H9 (cell line): ENCODE measurements at regions not wholly inside any gene's neighbourhood (a gene's known extent, or its start where the extent isn't known, plus 50 kb on each side); places are given as distances from the start of the nearest gene placed in this dataset.

ENCODE experiments used
- DNase-seq: peaks from one replicate; pipeline ENCODE4 v3.0.0-alpha.2; 2017
- H2AFZ ChIP-seq: one replicate; pipeline ENCODE4 v1.6.1; 2013; ENCODE audit warnings: mild to moderate bottlenecking, low read length, control low read depth, moderate library complexity
- H2AK5ac ChIP-seq: 2 replicates; pipeline ENCODE4 v1.6.1; 2013; ENCODE audit warnings: low read length, control low read depth, mixed read lengths; ENCODE audit not compliant: insufficient read length
- H2BK120ac ChIP-seq: one replicate; pipeline ENCODE4 v1.6.1; 2013; ENCODE audit warnings: low read depth, mild to moderate bottlenecking, low read length, control low read depth, inconsistent platforms; ENCODE audit not compliant: poor library complexity, severe bottlenecking
- H2BK12ac ChIP-seq: 2 replicates; pipeline ENCODE4 v1.6.1; 2013; ENCODE audit warnings: low read length, control low read depth, mixed read lengths, low read depth; ENCODE audit not compliant: insufficient read length
- H2BK15ac ChIP-seq: 2 replicates; pipeline ENCODE4 v1.6.1; 2013; ENCODE audit warnings: low read depth, low read length, control low read depth
- H2BK20ac ChIP-seq: one replicate; pipeline ENCODE4 v1.6.1; 2013; ENCODE audit warnings: low read depth, mild to moderate bottlenecking, low read length, control low read depth, inconsistent platforms; ENCODE audit not compliant: poor library complexity, severe bottlenecking
- H2BK5ac ChIP-seq: 2 replicates; pipeline ENCODE4 v1.6.1; 2013; ENCODE audit warnings: low read length, control low read depth, mixed read lengths; ENCODE audit not compliant: insufficient read length
- H3K14ac ChIP-seq: 2 replicates; pipeline ENCODE4 v1.6.1; 2013; ENCODE audit warnings: low read length, control low read depth; ENCODE audit not compliant: insufficient read depth
- H3K18ac ChIP-seq: 2 replicates; pipeline ENCODE4 v1.6.1; 2013; ENCODE audit warnings: low read depth, mild to moderate bottlenecking, mixed read lengths, low read length, control low read depth; ENCODE audit not compliant: insufficient read length
- H3K23ac ChIP-seq: 2 replicates; pipeline ENCODE4 v1.6.1; 2013; ENCODE audit warnings: low read length, control low read depth, mixed read lengths, low read depth; ENCODE audit not compliant: insufficient read length
- H3K23me2 ChIP-seq: 2 replicates; pipeline ENCODE4 v1.6.1; 2013; ENCODE audit warnings: low read depth, mild to moderate bottlenecking, mixed read lengths, low read length, control low read depth; ENCODE audit not compliant: insufficient read length, poor library complexity, severe bottlenecking
- H3K27ac ChIP-seq: 2 replicates; pipeline ENCODE4 v1.5.1; 2013; ENCODE audit warnings: low read length, control low read depth, mixed read lengths, low read depth; ENCODE audit not compliant: insufficient read length
- H3K27me3 ChIP-seq: 2 replicates; pipeline ENCODE4 v1.6.1; 2013; ENCODE audit warnings: low read length, control low read depth, inconsistent platforms; ENCODE audit not compliant: insufficient read depth
- H3K4ac ChIP-seq: 2 replicates; pipeline ENCODE4 v1.6.1; 2013; ENCODE audit warnings: low read depth, mild to moderate bottlenecking, control low read depth, inconsistent platforms, low read length, moderate library complexity
- H3K4me1 ChIP-seq: 2 replicates; pipeline ENCODE4 v1.6.1; 2013; ENCODE audit warnings: low read length, control low read depth, inconsistent platforms; ENCODE audit not compliant: insufficient read depth
- H3K4me2 ChIP-seq: 2 replicates; pipeline ENCODE4 v1.6.1; 2013; ENCODE audit warnings: low read length, control low read depth, mixed read lengths; ENCODE audit not compliant: insufficient read length, insufficient read depth
- H3K56ac ChIP-seq: 2 replicates; pipeline ENCODE4 v1.6.1; 2013; ENCODE audit warnings: low read depth, mild to moderate bottlenecking, mixed read lengths, low read length, control low read depth; ENCODE audit not compliant: insufficient read length
- H3K79me1 ChIP-seq: 2 replicates; pipeline ENCODE4 v1.6.1; 2013; ENCODE audit warnings: low read depth, mild to moderate bottlenecking, moderate library complexity, low read length, control low read depth, inconsistent platforms; ENCODE audit not compliant: insufficient read depth, poor library complexity, severe bottlenecking
- H3K79me2 ChIP-seq: 2 replicates; pipeline ENCODE4 v1.6.1; 2013; ENCODE audit warnings: low read length, control low read depth, inconsistent platforms; ENCODE audit not compliant: insufficient read depth
- H3K9ac ChIP-seq: 2 replicates; pipeline ENCODE4 v1.6.1; 2013; ENCODE audit warnings: low read length, control low read depth, mixed read lengths; ENCODE audit not compliant: insufficient read length; ENCODE audit errors: extremely low read depth
- H3K9me3 ChIP-seq: one replicate; pipeline ENCODE4 v1.6.1; 2013; ENCODE audit warnings: low read depth, low read length, inconsistent platforms; ENCODE audit not compliant: control insufficient read depth
- H3T11ph ChIP-seq: one replicate; pipeline ENCODE4 v1.6.1; 2013; ENCODE audit warnings: mild to moderate bottlenecking, low read length, control low read depth, inconsistent platforms
- H4K20me1 ChIP-seq: one replicate; pipeline ENCODE4 v1.6.1; 2013; ENCODE audit not compliant: control insufficient read depth, insufficient read length, insufficient read depth
- H4K5ac ChIP-seq: 2 replicates; pipeline ENCODE4 v1.6.1; 2013; ENCODE audit warnings: low read depth, mild to moderate bottlenecking, mixed read lengths, low read length, control low read depth; ENCODE audit not compliant: insufficient read length
- H4K8ac ChIP-seq: replicated peaks from 2 replicates; pipeline ENCODE4 v1.6.1; 2013; ENCODE audit warnings: low read length, control low read depth, mixed read lengths, low read depth; ENCODE audit not compliant: insufficient read length
- H4K91ac ChIP-seq: 2 replicates; pipeline ENCODE4 v1.6.1; 2013; ENCODE audit warnings: low read depth, mild to moderate bottlenecking, moderate library complexity, mixed read lengths, low read length, control low read depth; ENCODE audit not compliant: insufficient read length
- H3K27ac Mint-ChIP-seq, 3 experiments: 2 replicates in 2 of 3; 3 replicates in 1 of 3; pipeline ENCODE4 v1.8.0; 2020 to 2021; ENCODE audit warnings: mixed read lengths in 3 of 3, mild to moderate bottlenecking in 1 of 3, moderate library complexity in 1 of 3
- H3K27me3 Mint-ChIP-seq: 2 replicates; pipeline ENCODE4 v1.8.0; 2021; ENCODE audit warnings: low read depth, mild to moderate bottlenecking, moderate library complexity, mixed read lengths
- H3K36me3 Mint-ChIP-seq, 3 experiments: 2 replicates in 2 of 3; 3 replicates in 1 of 3; pipeline ENCODE4 v1.8.0; 2020 to 2021; ENCODE audit warnings: low read depth in 3 of 3, mixed read lengths in 3 of 3; ENCODE audit not compliant: insufficient read depth in 1 of 3
- H3K4me1 Mint-ChIP-seq, 2 experiments: 2 replicates each; pipeline ENCODE4 v1.8.0; 2020; ENCODE audit warnings: mixed read lengths in 2 of 2
- H3K4me3 Mint-ChIP-seq, 2 experiments: 2 replicates in 1 of 2; 3 replicates in 1 of 2; pipeline ENCODE4 v1.8.0; 2020 to 2021; ENCODE audit warnings: mild to moderate bottlenecking in 2 of 2, mixed read lengths in 2 of 2, moderate library complexity in 1 of 2
- H3K9me3 Mint-ChIP-seq, 2 experiments: 2 replicates in 1 of 2; 3 replicates in 1 of 2; pipeline ENCODE4 v1.8.0; 2020; ENCODE audit warnings: mild to moderate bottlenecking in 2 of 2, mixed read lengths in 2 of 2, moderate library complexity in 1 of 2
- CTCF ChIP-seq: fragments of 200-600 bp; sonication (generic); conservative IDR thresholded peaks from 3 replicates; pipeline ENCODE4 v1.8.0; 2021; ENCODE audit warnings: antibody characterized with exemption, mild to moderate bottlenecking
- WGBS: extraction: QIAGEN DNeasy Blood & Tissue Kit; methylation state at CpG from one replicate; pipeline ENCODE4 v1.1.7; 2013; ENCODE audit warnings: missing lambda C conversion rate, low lambda C conversion rate, mixed read lengths; ENCODE audit not compliant: insufficient read length; ENCODE audit errors: extremely low coverage; 5-methylcytosine and 5-hydroxymethylcytosine counted together

- DNase-seq: no peak
- no peak overlapping the region for H2AK5ac ChIP-seq
- H3K14ac ChIP-seq: no peak overlapping the region
- no peaks in the 10 kb centered on the region for H4K20me1 ChIP-seq
- Mint-ChIP-seq H3K9me3 (no peaks in the 10 kb centered on the region), H3K27me3 (no peaks in the 10 kb centered on the region), H3K36me3 (no peaks in the 10 kb centered on the region), H3K4me1 (peaks cover 18% of the 10 kb centered on the region in 2 experiments), H3K4me3 (no peak overlapping the region), H3K27ac (no peak overlapping the region)
- H3K79me1 ChIP-seq: no peaks in the 10 kb centered on the region
- H3K23ac ChIP-seq: no peak overlapping the region
- no peak overlapping the region for H2BK20ac ChIP-seq
- no peak overlapping the region for H4K8ac ChIP-seq
- H2BK120ac ChIP-seq: no peak overlapping the region
- no peak overlapping the region for H3K18ac ChIP-seq
- no peaks in the 10 kb centered on the region for H3K4me1 ChIP-seq
- no peak overlapping the region for H2BK12ac ChIP-seq
- H3K79me2 ChIP-seq: no peaks in the 10 kb centered on the region
- H3K4me2 ChIP-seq: no peak overlapping the region
- H2BK15ac ChIP-seq: no peak overlapping the region
- no peak overlapping the region for H4K5ac ChIP-seq
- H3K27ac ChIP-seq: no peak overlapping the region
- H2AFZ ChIP-seq: no peak overlapping the region
- no peak overlapping the region for H3T11ph ChIP-seq
- no peak for TF ChIP-seq CTCF
- no peaks in the 10 kb centered on the region for H3K23me2 ChIP-seq
- no peak overlapping the region for H4K91ac ChIP-seq
- no peak overlapping the region for H3K9ac ChIP-seq
- H3K56ac ChIP-seq: no peak overlapping the region
- H3K4ac ChIP-seq: no peak overlapping the region
- H3K9me3 ChIP-seq: no peaks in the 10 kb centered on the region
- no CpG with 5 or more reads among the region's 1 CpG for WGBS
- H3K27me3 ChIP-seq: no peaks in the 10 kb centered on the region; the same call in 1 of the 2 replicates
- no peak overlapping the region for H2BK5ac ChIP-seq
These were observed 831.2 kb downstream of the MAFB start for GRCh38 chr20:39857835-39858234.
